Endodermal cell (in vitro differentiated cells): ENCODE measurements at regions not wholly inside any gene's neighbourhood (a gene's known extent, or its start where the extent isn't known, plus 50 kb on each side); places are given as distances from the start of the nearest gene placed in this dataset.

Experiments used
- DNase-seq: peaks from one replicate; pipeline ENCODE4 v3.0.0-alpha.2; 2017
- H3K27ac ChIP-seq: 2 replicates; pipeline ENCODE4 v1.5.1; 2013; ENCODE audit warnings: mild to moderate bottlenecking, low read depth, low read length, moderate library complexity
- H3K27me3 ChIP-seq: 2 replicates; pipeline ENCODE4 v1.6.1; 2013; ENCODE audit warnings: mild to moderate bottlenecking, low read length, moderate library complexity; ENCODE audit not compliant: insufficient read depth, control insufficient read depth, poor library complexity, severe bottlenecking
- H3K36me3 ChIP-seq: 2 replicates; pipeline ENCODE4 v1.7.0; 2013; ENCODE audit warnings: mild to moderate bottlenecking, low read length, moderate library complexity; ENCODE audit not compliant: control insufficient read depth, insufficient read depth
- H3K4me1 ChIP-seq: one replicate; pipeline ENCODE4 v1.7.0; 2013; ENCODE audit warnings: low read length; ENCODE audit not compliant: control insufficient read depth, insufficient read depth
- H3K4me3 ChIP-seq: 2 replicates; pipeline ENCODE4 v1.5.1; 2013; ENCODE audit warnings: mild to moderate bottlenecking, low read length, moderate library complexity
- H3K9ac ChIP-seq: 2 replicates; pipeline ENCODE4 v1.6.1; 2013; ENCODE audit warnings: mild to moderate bottlenecking, low read length, moderate library complexity; ENCODE audit not compliant: poor library complexity, severe bottlenecking; ENCODE audit errors: extremely low read depth
- H3K9me3 ChIP-seq: 2 replicates; pipeline ENCODE4 v1.6.1; 2013; ENCODE audit warnings: mild to moderate bottlenecking, low read length, moderate library complexity; ENCODE audit not compliant: control insufficient read depth
- H3K27ac Mint-ChIP-seq: 2 replicates; pipeline ENCODE4 v1.8.0; 2020; ENCODE audit warnings: mixed read lengths
- H3K27me3 Mint-ChIP-seq: 2 replicates; pipeline ENCODE4 v1.8.0; 2021; ENCODE audit warnings: mild to moderate bottlenecking, mixed read lengths; ENCODE audit not compliant: insufficient read depth
- H3K36me3 Mint-ChIP-seq: 2 replicates; pipeline ENCODE4 v1.8.0; 2020; ENCODE audit warnings: low read depth, mixed read lengths
- H3K4me1 Mint-ChIP-seq: 2 replicates; pipeline ENCODE4 v1.8.0; 2020; ENCODE audit warnings: mixed read lengths
- H3K4me3 Mint-ChIP-seq: 2 replicates; pipeline ENCODE4 v1.8.0; 2020; ENCODE audit warnings: mild to moderate bottlenecking, moderate library complexity, mixed read lengths
- H3K9me3 Mint-ChIP-seq: 2 replicates; pipeline ENCODE4 v1.8.0; 2020; ENCODE audit warnings: mild to moderate bottlenecking, mixed read lengths
- WGBS, 2 experiments: methylation state at CpG; one replicate each; pipeline versions ENCODE4 v1.1.5 to v1.1.7; 2013; ENCODE audit warnings: missing lambda C conversion rate in 2 of 2, mixed read lengths in 1 of 2; ENCODE audit not compliant: insufficient coverage in 1 of 2, insufficient read length in 1 of 2; 5-methylcytosine and 5-hydroxymethylcytosine counted together
- TF ChIP-seq, protein P1 (sequence below): fragments of 200-600 bp; sonication (generic); conservative IDR thresholded peaks from 2 replicates; pipeline ENCODE4 v1.5.0; 2021; ENCODE audit warnings: antibody characterized with exemption, mild to moderate bottlenecking

DNA sequence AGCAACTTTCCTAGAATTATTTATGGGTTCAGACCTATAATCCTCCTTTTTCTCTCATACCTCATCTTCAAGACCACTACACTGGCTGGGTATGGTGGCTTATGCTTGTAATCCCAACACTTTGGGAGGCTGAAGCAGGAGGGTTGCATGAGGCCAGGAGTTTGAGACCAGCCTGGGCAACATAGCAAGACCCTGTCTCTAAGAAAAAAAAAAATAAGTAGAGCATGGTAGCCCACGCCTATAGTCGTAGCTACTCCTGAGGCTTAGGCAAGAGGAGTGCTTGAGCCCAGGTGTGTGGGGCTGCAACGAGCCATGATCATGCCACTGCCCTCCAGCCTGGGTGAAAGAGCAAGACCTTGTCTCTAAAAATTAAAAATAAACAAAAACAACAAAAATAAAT is 832.4 kb downstream of the PCDH18 start:
- H3K27me3 Mint-ChIP-seq = no peaks in the 10 kb centered on the region
- Histone ChIP-seq H3K27me3 (no peaks in the 10 kb centered on the region), H3K27ac (no peak overlapping the region), H3K4me1 (no peaks in the 10 kb centered on the region), H3K36me3 (no peaks in the 10 kb centered on the region), H3K9ac (no peak overlapping the region), H3K4me3 (no peak overlapping the region), H3K9me3 (peaks cover 8% of the 10 kb centered on the region)
- peaks cover 8% of the 10 kb centered on the region for H3K4me1 Mint-ChIP-seq
- TF ChIP-seq, protein P1, sequence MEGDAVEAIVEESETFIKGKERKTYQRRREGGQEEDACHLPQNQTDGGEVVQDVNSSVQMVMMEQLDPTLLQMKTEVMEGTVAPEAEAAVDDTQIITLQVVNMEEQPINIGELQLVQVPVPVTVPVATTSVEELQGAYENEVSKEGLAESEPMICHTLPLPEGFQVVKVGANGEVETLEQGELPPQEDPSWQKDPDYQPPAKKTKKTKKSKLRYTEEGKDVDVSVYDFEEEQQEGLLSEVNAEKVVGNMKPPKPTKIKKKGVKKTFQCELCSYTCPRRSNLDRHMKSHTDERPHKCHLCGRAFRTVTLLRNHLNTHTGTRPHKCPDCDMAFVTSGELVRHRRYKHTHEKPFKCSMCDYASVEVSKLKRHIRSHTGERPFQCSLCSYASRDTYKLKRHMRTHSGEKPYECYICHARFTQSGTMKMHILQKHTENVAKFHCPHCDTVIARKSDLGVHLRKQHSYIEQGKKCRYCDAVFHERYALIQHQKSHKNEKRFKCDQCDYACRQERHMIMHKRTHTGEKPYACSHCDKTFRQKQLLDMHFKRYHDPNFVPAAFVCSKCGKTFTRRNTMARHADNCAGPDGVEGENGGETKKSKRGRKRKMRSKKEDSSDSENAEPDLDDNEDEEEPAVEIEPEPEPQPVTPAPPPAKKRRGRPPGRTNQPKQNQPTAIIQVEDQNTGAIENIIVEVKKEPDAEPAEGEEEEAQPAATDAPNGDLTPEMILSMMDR = no peak
- no peak overlapping the region for H3K27ac Mint-ChIP-seq
- peaks cover 5% of the 10 kb centered on the region for H3K36me3 Mint-ChIP-seq
- no peak for DNase-seq
- peaks cover 6% of the 10 kb centered on the region for H3K9me3 Mint-ChIP-seq
- no peak overlapping the region for H3K4me3 Mint-ChIP-seq
- WGBS, 2 experiments = 89% methylated on average over 3 of the region's 3 CpGs; no CpG with 5 or more reads in 1 of the 2 experiments

- Mint-ChIP-seq H3K4me1 (peaks cover 30% of the 10 kb centered on the region), H3K27ac (no peak overlapping the region), H3K27me3 (no peaks in the 10 kb centered on the region), H3K36me3 (peaks cover 5% of the 10 kb centered on the region), H3K4me3 (no peak overlapping the region), H3K9me3 (peaks cover 7% of the 10 kb centered on the region)
- 86 to 89% methylated on average over 1 to 3 of the region's 3 CpGs for WGBS, 2 experiments
- no peaks in the 10 kb centered on the region for H3K27me3 ChIP-seq
- no peak overlapping the region for H3K4me3 ChIP-seq
- H3K27ac ChIP-seq = no peak overlapping the region
- TF ChIP-seq, protein P1 = no peak
- no peaks in the 10 kb centered on the region for H3K36me3 ChIP-seq
- H3K9ac ChIP-seq = no peak overlapping the region
- peaks cover 8% of the 10 kb centered on the region for H3K9me3 ChIP-seq
- peaks cover 15% of the 10 kb centered on the region for H3K4me1 ChIP-seq
- DNase-seq = no peak
These were observed 840.7 kb downstream of the PCDH18 start for GRCh38 chr4:136691607-136692006.

- peak overlapping the region; percentile 15 for H3K27ac Mint-ChIP-seq
These were observed 841.9 kb downstream of the PCDH18 start for GRCh38 chr4:136690360-136690759.

More at GRCh38 chr4:136690360-136690759, 841.9 kb downstream of the PCDH18 start:
- Histone ChIP-seq H3K27me3 (no peaks in the 10 kb centered on the region), H3K4me3 (no peak overlapping the region), H3K4me1 (peaks cover 18% of the 10 kb centered on the region), H3K36me3 (no peaks in the 10 kb centered on the region), H3K27ac (no peak overlapping the region), H3K9me3 (peaks cover 3% of the 10 kb centered on the region), H3K9ac (no peak overlapping the region)
- DNase-seq = no peak
- H3K9me3 Mint-ChIP-seq = peaks cover 3% of the 10 kb centered on the region
- peaks cover under 1% of the 10 kb centered on the region for H3K36me3 Mint-ChIP-seq
- H3K4me3 Mint-ChIP-seq = no peak overlapping the region
- TF ChIP-seq, protein P1 = no peak
- WGBS, 2 experiments = 33 to 37% methylated on average over 1 of the region's 1 CpG
- no peaks in the 10 kb centered on the region for H3K27me3 Mint-ChIP-seq
- peaks cover 38% of the 10 kb centered on the region for H3K4me1 Mint-ChIP-seq
